ENCODE measurements at regions not wholly inside any gene's neighbourhood (a gene's known extent, or its start where the extent isn't known, plus 50 kb on each side); places are given as distances from the start of the nearest gene placed in this dataset.
"Not testable (repeated sequence)": the region's sequence is repeated elsewhere in the genome, so short reads cannot be mapped to it uniquely, and the experiment has no call there.

GRCh38 chr9:40935336-40935735 lies 193.1 kb downstream of the FOXD4L6 start:
- Histone ChIP-seq H3K36me3 (replicated peaks; ENCODE audit: low read depth, low read length) (no peaks in the 10 kb centered on the region), H4K20me1 (ENCODE audit: insufficient read depth, low read length) (no peaks in the 10 kb centered on the region), H2AFZ (ENCODE audit: low read depth, low read length) (no peak overlapping the region), H3K79me2 (ENCODE audit: low read length) (no peaks in the 10 kb centered on the region), H3K9ac (ENCODE audit: low read length) (no peak overlapping the region), H3K27ac (ENCODE audit: low read length) (no peak overlapping the region), H3K4me2 (ENCODE audit: low read length) (no peak overlapping the region), H3K9me3 (ENCODE audit: insufficient read depth, low read length) (no peaks in the 10 kb centered on the region), H3K4me3 (ENCODE audit: low read length) (no peak overlapping the region), H3K4me1 (ENCODE audit: low read length) (no peaks in the 10 kb centered on the region), H3K27me3 (ENCODE audit: low read depth, low read length) (no peaks in the 10 kb centered on the region)
- TF ChIP-seq CTCF (IDR thresholded peaks at IDR 0.05; ENCODE audit: low read depth, low read length) (no peak), EZH2phosphoT487 (IDR thresholded peaks at IDR 0.05; ENCODE audit: low read depth) (no peak)

GRCh38 chr9:40934480-40934879 lies 194.0 kb downstream of the FOXD4L6 start:
- H3K27ac ChIP-seq (ENCODE audit: low read length); H2AFZ ChIP-seq (ENCODE audit: low read depth, low read length); H3K27me3 ChIP-seq (ENCODE audit: low read depth, low read length); H4K20me1 ChIP-seq (ENCODE audit: insufficient read depth, low read length); H3K9ac ChIP-seq (ENCODE audit: low read length); H3K9me3 ChIP-seq (ENCODE audit: insufficient read depth, low read length); H3K4me2 ChIP-seq (ENCODE audit: low read length); H3K79me2 ChIP-seq (ENCODE audit: low read length); H3K4me1 ChIP-seq (ENCODE audit: low read length); H3K4me3 ChIP-seq (ENCODE audit: low read length); H3K36me3 ChIP-seq (replicated peaks; ENCODE audit: low read depth, low read length): not testable (repeated sequence)

GRCh38 chr9:40930426-40930825 lies 198.1 kb downstream of the FOXD4L6 start:
- H3K79me2 ChIP-seq (ENCODE audit: low read length); H3K9me3 ChIP-seq (ENCODE audit: insufficient read depth, low read length); H3K27ac ChIP-seq (ENCODE audit: low read length); H4K20me1 ChIP-seq (ENCODE audit: insufficient read depth, low read length); H3K4me3 ChIP-seq (ENCODE audit: low read length); H2AFZ ChIP-seq (ENCODE audit: low read depth, low read length); H3K4me2 ChIP-seq (ENCODE audit: low read length); H3K27me3 ChIP-seq (ENCODE audit: low read depth, low read length); H3K36me3 ChIP-seq (replicated peaks; ENCODE audit: low read depth, low read length); H3K4me1 ChIP-seq (ENCODE audit: low read length); H3K9ac ChIP-seq (ENCODE audit: low read length): not testable (repeated sequence)

- not testable (repeated sequence) for H2AFZ ChIP-seq (ENCODE audit: low read depth, low read length); H3K79me2 ChIP-seq (ENCODE audit: low read length); H4K20me1 ChIP-seq (ENCODE audit: insufficient read depth, low read length); H3K4me2 ChIP-seq (ENCODE audit: low read length); H3K9ac ChIP-seq (ENCODE audit: low read length); H3K4me1 ChIP-seq (ENCODE audit: low read length); H3K27me3 ChIP-seq (ENCODE audit: low read depth, low read length); H3K36me3 ChIP-seq (replicated peaks; ENCODE audit: low read depth, low read length); H3K27ac ChIP-seq (ENCODE audit: low read length); H3K9me3 ChIP-seq (ENCODE audit: insufficient read depth, low read length); H3K4me3 ChIP-seq (ENCODE audit: low read length)
Observed at GRCh38 chr9:40929488-40929845, 199.0 kb downstream of the FOXD4L6 start.

GRCh38 chr9:40928803-40929487 lies 199.5 kb downstream of the FOXD4L6 start:
- no peaks in the 10 kb centered on the region for H3K36me3 ChIP-seq (replicated peaks; ENCODE audit: low read depth, low read length)
- no peaks in the 10 kb centered on the region for H3K27me3 ChIP-seq (ENCODE audit: low read depth, low read length)
- H3K9me3 ChIP-seq (ENCODE audit: insufficient read depth, low read length), result no peaks in the 10 kb centered on the region
- H3K4me3 ChIP-seq (ENCODE audit: low read length), result no peak overlapping the region
- no peaks in the 10 kb centered on the region for H3K4me1 ChIP-seq (ENCODE audit: low read length)
- TF ChIP-seq EZH2phosphoT487 (IDR thresholded peaks at IDR 0.05; ENCODE audit: low read depth), result no peak
- TF ChIP-seq CTCF (IDR thresholded peaks at IDR 0.05; ENCODE audit: low read depth, low read length), result no peak
- H3K79me2 ChIP-seq (ENCODE audit: low read length), result no peaks in the 10 kb centered on the region
- H4K20me1 ChIP-seq (ENCODE audit: insufficient read depth, low read length), result no peaks in the 10 kb centered on the region
- H2AFZ ChIP-seq (ENCODE audit: low read depth, low read length), result no peak overlapping the region
- no peak overlapping the region for H3K4me2 ChIP-seq (ENCODE audit: low read length)
- H3K27ac ChIP-seq (ENCODE audit: low read length), result no peak overlapping the region
- no peak overlapping the region for H3K9ac ChIP-seq (ENCODE audit: low read length)
